Activated CD4-positive, alpha-beta memory T cell treated with anti-CD3 and anti-CD28 coated beads, Interleukin-2, amount 10 ng/mL, durations not matched to agents 7 days and 5 days (primary cell): ENCODE measurements at regions not wholly inside any gene's neighbourhood (a gene's known extent, or its start where the extent isn't known, plus 50 kb on each side); places are given as distances from the start of the nearest gene placed in this dataset.
"Not testable (repeated sequence)": the region's sequence is repeated elsewhere in the genome, so short reads cannot be mapped to it uniquely, and the experiment has no call there.

Source experiments
- CTCF ChIA-PET: fragments of 350-600 bp; sonication (Branson Sonifier 250); formaldehyde crosslinking; loops from one replicate; lab custom pipeline; 2021; ENCODE audit warnings: antibody characterized with exemption, inconsistent platforms; lab: Charles Lee
- POLR2A ChIA-PET: fragments of 350-600 bp; sonication (Branson Sonifier 250); formaldehyde crosslinking; loops from one replicate; lab custom pipeline; 2021; ENCODE audit warnings: antibody characterized with exemption; lab: Charles Lee
- DNase-seq: peaks from one replicate; pipeline ENCODE4 v3.0.0-alpha.2; 2020
- H3K27ac Mint-ChIP-seq: one replicate; pipeline ENCODE4 v1.8.0; 2021; ENCODE audit warnings: mild to moderate bottlenecking, mixed read lengths
- H3K27me3 Mint-ChIP-seq: one replicate; pipeline ENCODE4 v1.8.0; 2021; ENCODE audit warnings: mixed read lengths
- H3K36me3 Mint-ChIP-seq: one replicate; pipeline ENCODE4 v1.8.0; 2021; ENCODE audit warnings: low read depth, mixed read lengths
- H3K4me1 Mint-ChIP-seq: one replicate; pipeline ENCODE4 v1.8.0; 2021; ENCODE audit warnings: mixed read lengths
- H3K4me3 Mint-ChIP-seq: one replicate; pipeline ENCODE4 v1.8.0; 2021; ENCODE audit warnings: mild to moderate bottlenecking, mixed read lengths
- H3K9me3 Mint-ChIP-seq: one replicate; pipeline ENCODE4 v1.8.0; 2021; ENCODE audit warnings: mixed read lengths

GRCh38 chr13:24931450-24932251 lies 164.3 kb upstream of the PABPC3 start:
- no peak for DNase-seq
- Mint-ChIP-seq H3K9me3 (no peaks in the 10 kb centered on the region), H3K4me3 (no peak overlapping the region), H3K4me1 (peaks cover 2% of the 10 kb centered on the region), H3K27ac (no peak overlapping the region), H3K36me3 (no peaks in the 10 kb centered on the region), H3K27me3 (peaks cover 38% of the 10 kb centered on the region)
- ChIA-PET POLR2A (no interaction called here), CTCF (no interaction called here)

DNA sequence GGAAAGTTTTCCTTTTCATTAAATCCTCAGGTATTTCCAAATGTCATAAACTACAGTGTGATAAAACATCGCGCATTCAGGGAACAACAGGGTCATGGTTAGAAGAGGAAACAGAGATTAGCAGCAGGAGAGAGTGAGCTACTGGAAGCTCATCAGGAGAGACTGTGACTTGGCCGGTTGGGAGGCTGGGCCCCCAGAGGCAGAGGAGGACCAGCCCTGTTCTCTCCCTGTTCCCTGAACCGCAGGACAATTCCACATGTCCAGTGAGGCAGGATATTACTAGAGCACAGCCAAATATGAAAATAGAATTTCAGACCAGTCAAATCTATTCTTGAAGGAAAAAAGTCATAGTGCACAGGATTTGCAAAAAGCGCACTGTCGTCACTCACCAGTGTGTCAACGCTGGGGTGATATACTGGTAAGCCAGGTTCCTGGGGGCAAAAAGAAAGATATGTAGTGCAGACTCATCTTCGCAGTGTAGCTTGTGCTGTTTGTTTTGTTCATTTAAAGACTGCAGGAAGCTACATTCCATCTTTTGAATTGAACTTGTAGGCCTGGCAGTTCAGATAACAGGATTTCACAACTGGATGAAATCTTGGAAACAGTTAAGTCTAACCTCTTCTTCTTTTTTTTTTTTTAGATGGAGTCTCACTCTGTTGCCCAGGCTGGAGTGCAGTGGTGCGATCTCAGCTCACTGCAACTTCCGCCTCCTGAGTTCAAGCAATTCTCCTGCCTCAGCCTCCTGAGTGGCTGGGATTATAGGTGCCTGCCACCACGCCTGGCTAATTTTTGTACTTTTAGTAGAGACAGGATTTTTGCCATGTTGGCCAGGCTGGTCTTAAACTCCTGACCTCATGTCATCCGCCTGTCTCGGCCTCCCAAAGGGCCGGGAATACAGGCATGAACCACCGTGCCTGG lies 162.6 kb upstream of the PABPC3 start:
- H3K36me3 Mint-ChIP-seq, H3K9me3 Mint-ChIP-seq, H3K4me3 Mint-ChIP-seq, CTCF ChIA-PET, DNase-seq, H3K4me1 Mint-ChIP-seq, H3K27ac Mint-ChIP-seq: not testable (repeated sequence)
- POLR2A ChIA-PET, result interaction anchor here (0.7 kb wide), 1 partner anchor 11 kb away, joined by 3 read pairs; a partner anchor contains a TSS
- H3K27me3 Mint-ChIP-seq, result peaks cover 38% of the 10 kb centered on the region

GRCh38 chr13:24934024-24934385 lies 161.9 kb upstream of the PABPC3 start:
- H3K27ac Mint-ChIP-seq, CTCF ChIA-PET, DNase-seq, H3K4me3 Mint-ChIP-seq, H3K36me3 Mint-ChIP-seq, H3K9me3 Mint-ChIP-seq, H3K4me1 Mint-ChIP-seq: not testable (repeated sequence)
- POLR2A ChIA-PET, result interaction anchor here (1.5 kb wide), 1 partner anchor 11 kb away, joined by 3 read pairs; a partner anchor contains a TSS
- H3K27me3 Mint-ChIP-seq, result peaks cover 38% of the 10 kb centered on the region

DNA sequence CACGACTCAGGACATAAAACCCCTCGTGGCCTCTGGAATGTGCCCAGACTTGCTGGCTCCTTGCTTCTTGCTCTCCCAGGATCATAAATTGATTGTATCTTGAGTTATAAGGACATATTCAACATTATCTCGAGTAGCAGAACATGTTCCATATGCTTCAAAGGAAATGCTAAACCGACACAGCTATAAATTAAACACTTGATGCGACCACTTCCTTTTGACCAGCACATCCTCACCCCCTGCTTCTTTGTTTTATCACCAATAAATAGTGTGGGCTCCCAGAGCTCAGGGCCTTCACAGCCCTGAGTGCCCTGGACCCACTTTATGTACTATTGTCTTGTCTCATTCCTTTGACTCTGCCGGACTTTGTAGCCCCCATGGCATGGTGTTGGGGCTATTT lies 157.0 kb upstream of the PABPC3 start:
- ChIA-PET POLR2A (no interaction called here), CTCF (no interaction called here)
- no peaks in the 10 kb centered on the region for H3K4me1 Mint-ChIP-seq
- peaks cover 1% of the 10 kb centered on the region for H3K9me3 Mint-ChIP-seq
- H3K27me3 Mint-ChIP-seq, result peaks cover 7% of the 10 kb centered on the region
- H3K27ac Mint-ChIP-seq, result no peak overlapping the region
- H3K36me3 Mint-ChIP-seq, result peaks cover 3% of the 10 kb centered on the region
- DNase-seq, result no peak
- H3K4me3 Mint-ChIP-seq, result no peak overlapping the region

- POLR2A ChIA-PET, result not testable (repeated sequence)
Observed at GRCh38 chr13:24941023-24941713, 154.8 kb upstream of the PABPC3 start.

GRCh38 chr13:24943136-24943535 lies 152.8 kb upstream of the PABPC3 start:
- peaks cover 11% of the 10 kb centered on the region for H3K27me3 Mint-ChIP-seq
- H3K9me3 Mint-ChIP-seq, result peaks cover 3% of the 10 kb centered on the region
- H3K4me3 Mint-ChIP-seq, result no peak overlapping the region
- H3K36me3 Mint-ChIP-seq, result peaks cover 3% of the 10 kb centered on the region
- ChIA-PET CTCF (no interaction called here), POLR2A (no interaction called here)
- DNase-seq, result no peak
- H3K4me1 Mint-ChIP-seq, result peaks cover 5% of the 10 kb centered on the region
- H3K27ac Mint-ChIP-seq, result no peak overlapping the region

More at GRCh38 chr13:24941023-24941713, 154.8 kb upstream of the PABPC3 start:
- H3K4me3 Mint-ChIP-seq, H3K36me3 Mint-ChIP-seq, CTCF ChIA-PET, H3K27me3 Mint-ChIP-seq, DNase-seq, H3K4me1 Mint-ChIP-seq, H3K27ac Mint-ChIP-seq, H3K9me3 Mint-ChIP-seq: not testable (repeated sequence)

- H3K36me3 Mint-ChIP-seq, POLR2A ChIA-PET, CTCF ChIA-PET, H3K4me3 Mint-ChIP-seq, H3K9me3 Mint-ChIP-seq, H3K27ac Mint-ChIP-seq, DNase-seq: not testable (repeated sequence)
- Mint-ChIP-seq H3K27me3 (peaks cover 11% of the 10 kb centered on the region), H3K4me1 (peaks cover 14% of the 10 kb centered on the region)
Observed at GRCh38 chr13:24944073-24944472, 151.9 kb upstream of the PABPC3 start.

GRCh38 chr13:24948977-24949376 lies 147.0 kb upstream of the PABPC3 start:
- POLR2A ChIA-PET, H3K4me3 Mint-ChIP-seq: not testable (repeated sequence)

DNA sequence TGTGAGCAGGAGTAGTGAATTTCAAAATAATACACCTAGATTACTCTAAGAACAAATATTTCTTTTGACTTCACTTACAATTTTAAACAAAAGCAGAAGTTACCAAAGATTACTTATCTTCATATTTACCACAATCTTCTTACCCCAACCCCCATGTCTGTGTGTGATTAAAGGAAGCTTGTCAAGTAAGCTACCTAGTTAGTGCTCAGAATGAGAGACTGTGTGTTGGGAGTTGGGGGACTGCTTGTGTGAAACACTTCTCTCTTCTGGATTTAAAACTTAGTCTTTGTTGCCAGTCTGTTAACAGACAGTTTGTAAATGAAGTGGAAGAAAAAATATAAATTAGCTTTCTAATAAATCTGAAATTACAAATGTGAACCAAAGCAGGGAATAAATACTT lies 145.3 kb upstream of the PABPC3 start:
- Mint-ChIP-seq H3K27me3 (peaks cover 19% of the 10 kb centered on the region), H3K4me1 (peaks cover 18% of the 10 kb centered on the region)
- POLR2A ChIA-PET, CTCF ChIA-PET, DNase-seq, H3K27ac Mint-ChIP-seq, H3K4me3 Mint-ChIP-seq, H3K9me3 Mint-ChIP-seq, H3K36me3 Mint-ChIP-seq: not testable (repeated sequence)

More at GRCh38 chr13:24948977-24949376, 147.0 kb upstream of the PABPC3 start:
- H3K27me3 Mint-ChIP-seq, result peaks cover 21% of the 10 kb centered on the region
- H3K9me3 Mint-ChIP-seq, DNase-seq, H3K36me3 Mint-ChIP-seq, CTCF ChIA-PET, H3K27ac Mint-ChIP-seq: not testable (repeated sequence)
- H3K4me1 Mint-ChIP-seq, result peaks cover 18% of the 10 kb centered on the region

- H3K27ac Mint-ChIP-seq, DNase-seq, H3K9me3 Mint-ChIP-seq, H3K4me1 Mint-ChIP-seq, POLR2A ChIA-PET, H3K36me3 Mint-ChIP-seq: not testable (repeated sequence)
- CTCF ChIA-PET, result interaction anchor here (1.2 to 1.8 kb wide), 2 partner anchors 44 to 274 kb away, joined by 3 to 4 read pairs; no protein-coding TSS in a partner anchor
- peak overlapping the region; percentile 6 for H3K4me3 Mint-ChIP-seq
- peaks cover 17% of the 10 kb centered on the region for H3K27me3 Mint-ChIP-seq
Observed at GRCh38 chr13:24967970-24968369, 128.0 kb upstream of the PABPC3 start.

- DNase-seq, result peak; percentile 18
- H3K9me3 Mint-ChIP-seq, POLR2A ChIA-PET, H3K27ac Mint-ChIP-seq, H3K36me3 Mint-ChIP-seq, H3K4me1 Mint-ChIP-seq: not testable (repeated sequence)
- Mint-ChIP-seq H3K4me3 (peak overlapping the region; percentile 25), H3K27me3 (peaks cover 17% of the 10 kb centered on the region)
- CTCF ChIA-PET, result interaction anchor here (1.2 to 1.8 kb wide), 2 partner anchors 44 to 274 kb away, joined by 3 to 4 read pairs; no protein-coding TSS in a partner anchor
Observed at GRCh38 chr13:24968416-24968815, 127.5 kb upstream of the PABPC3 start.

DNA sequence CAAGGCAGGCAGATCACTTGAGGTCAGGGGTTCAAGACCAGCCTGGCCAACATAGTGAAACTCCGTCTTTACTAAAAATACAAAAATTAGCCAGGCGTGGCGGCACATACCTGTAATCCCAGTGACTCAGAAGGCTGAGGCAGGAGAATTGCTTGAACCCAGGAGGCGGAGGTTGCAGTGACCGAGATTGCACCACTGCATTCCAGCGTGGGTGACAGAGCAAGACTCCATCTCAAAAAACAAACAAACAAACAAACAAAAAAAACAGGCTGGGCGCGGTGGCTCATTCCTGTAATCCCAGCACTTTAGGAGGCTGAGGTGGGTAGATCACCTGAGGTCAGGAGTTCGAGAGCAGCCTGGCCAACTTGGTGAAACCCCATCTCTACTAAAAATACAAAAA lies 122.8 kb upstream of the PABPC3 start:
- POLR2A ChIA-PET, H3K27ac Mint-ChIP-seq, H3K9me3 Mint-ChIP-seq, H3K36me3 Mint-ChIP-seq, H3K4me3 Mint-ChIP-seq, H3K4me1 Mint-ChIP-seq, CTCF ChIA-PET, DNase-seq: not testable (repeated sequence)
- H3K27me3 Mint-ChIP-seq, result peaks cover 38% of the 10 kb centered on the region
